Breast epithelium (tissue), 4 donors: ENCODE measurements at regions not wholly inside any gene's neighbourhood (a gene's known extent, or its start where the extent isn't known, plus 50 kb on each side); places are given as distances from the start of the nearest gene placed in this dataset.

Source experiments
- DNase-seq, 2 donors: peaks; one replicate each; pipeline ENCODE4 v3.0.0-alpha.2; 2019; ENCODE audit warnings: low spot score in 2 of 2
- H3K27ac ChIP-seq, 2 donors: fragments of 200-600 bp; sonication (generic) in 1 of 2; one replicate each; pipeline ENCODE4 v1.5.1; 2016 to 2019; ENCODE audit warnings: mild to moderate bottlenecking in 1 of 2
- H3K27me3 ChIP-seq, 2 donors: fragments of 200-600 bp; sonication (generic) in 1 of 2; one replicate each; pipeline versions ENCODE4 v1.5.1 to v1.6.0; 2017 to 2019; ENCODE audit warnings: control low read depth in 1 of 2, mild to moderate bottlenecking in 1 of 2
- H3K36me3 ChIP-seq: fragments of 200-600 bp; one replicate; pipeline ENCODE4 v1.5.1; 2019
- H3K4me1 ChIP-seq, 2 donors: fragments of 200-600 bp; sonication (generic); one replicate each; pipeline ENCODE4 v1.5.1; 2016 to 2019; ENCODE audit warnings: control low read depth in 1 of 2
- H3K4me3 ChIP-seq, 3 donors: fragments of 200-600 bp; sonication (generic); 1 replicate in 2 of 3; 2 replicates in 1 of 3; pipeline ENCODE4 v1.5.1; 2016 to 2019; ENCODE audit warnings: mild to moderate bottlenecking in 3 of 3, moderate library complexity in 2 of 3
- H3K9me3 ChIP-seq, 2 donors: fragments of 200-600 bp; sonication (generic) in 1 of 2; one replicate each; pipeline ENCODE4 v1.5.1; 2016 to 2019; ENCODE audit warnings: control low read depth in 1 of 2
- CTCF ChIP-seq, 3 donors: fragments of 450-650 bp; IDR thresholded peaks; one replicate each; pipeline ENCODE4 v1.5.1; 2016 to 2017; ENCODE audit warnings: antibody characterized with exemption in 3 of 3, mild to moderate bottlenecking in 3 of 3, moderate library complexity in 3 of 3
- POLR2A ChIP-seq: fragments of 450-650 bp; IDR thresholded peaks from one replicate; pipeline ENCODE4 v1.6.1; 2016; ENCODE audit warnings: antibody characterized with exemption, mild to moderate bottlenecking, moderate library complexity
- POLR2AphosphoS5 ChIP-seq, 3 donors: sonication (generic); formaldehyde crosslinking; IDR thresholded peaks; one replicate each; pipeline ENCODE4 v1.6.1; 2017; ENCODE audit warnings: antibody characterized with exemption in 3 of 3
- intact Hi-C: fragments of 100-400 bp; cut with DNase I; formaldehyde crosslinking; loops from one replicate; pipeline ENCODE4 v1.15.1; 2023; ENCODE audit warnings: low total_unique reads

DNA sequence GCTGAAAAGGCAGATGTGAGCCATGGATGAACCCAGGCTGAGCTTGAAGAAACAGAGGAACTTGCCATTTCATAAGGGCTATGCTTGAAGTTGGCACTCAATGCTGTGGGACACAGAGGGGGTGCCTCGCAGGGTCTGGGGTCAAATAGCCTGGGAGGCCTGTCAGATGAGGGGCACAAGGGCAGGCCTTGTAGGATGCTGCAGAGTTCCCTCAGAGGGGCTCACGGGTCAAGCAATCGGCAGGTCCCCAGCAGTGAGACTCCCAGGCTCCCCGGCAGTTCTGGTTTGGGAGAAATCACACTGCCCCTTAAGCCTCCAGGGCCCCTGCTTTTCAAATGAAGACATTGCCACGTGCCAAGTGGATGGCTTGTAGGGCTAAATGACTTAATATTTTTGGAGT lies 116.7 kb upstream of the GRIK3 start:
- no peaks in the 10 kb centered on the region for H3K9me3 ChIP-seq
- H3K27ac ChIP-seq = no peak overlapping the region
- no peak for DNase-seq
- H3K27me3 ChIP-seq = no peaks in the 10 kb centered on the region
- H3K36me3 ChIP-seq = no peaks in the 10 kb centered on the region
- H3K4me1 ChIP-seq = no peaks in the 10 kb centered on the region
- TF ChIP-seq CTCF (IDR thresholded peaks at IDR 0.05) (no peak), POLR2AphosphoS5 (IDR thresholded peaks at IDR 0.05) (no peak), POLR2A (no peak)
- no peak overlapping the region for H3K4me3 ChIP-seq
- intact Hi-C loops = no loop called here

DNA sequence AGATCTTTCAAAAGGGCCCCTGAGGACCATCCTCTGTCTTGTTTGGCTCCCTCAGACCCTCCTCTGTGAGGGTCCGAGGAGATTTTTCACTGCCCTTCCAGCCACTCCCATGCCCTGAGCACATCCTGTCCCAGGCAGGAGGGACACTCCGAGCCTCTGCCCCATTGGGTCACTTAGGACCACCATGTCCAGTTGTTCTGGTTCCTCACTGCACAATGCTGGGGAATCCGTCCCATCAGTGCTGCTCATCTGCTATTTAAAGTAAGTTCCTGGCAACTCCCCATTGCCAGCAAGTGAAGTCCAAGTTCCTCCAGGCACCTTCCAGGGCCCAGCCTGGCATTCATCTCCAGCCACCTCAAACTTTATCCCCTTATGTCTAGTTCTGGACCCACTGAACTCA lies 117.5 kb upstream of the GRIK3 start:
- intact Hi-C loops = no loop called here
- Histone ChIP-seq H3K36me3 (no peaks in the 10 kb centered on the region), H3K27ac (no peak overlapping the region), H3K4me3 (no peak overlapping the region), H3K27me3 (no peaks in the 10 kb centered on the region), H3K4me1 (no peaks in the 10 kb centered on the region), H3K9me3 (no peaks in the 10 kb centered on the region)
- no peak for DNase-seq
- no peak for TF ChIP-seq CTCF (IDR thresholded peaks at IDR 0.05)
- TF ChIP-seq POLR2AphosphoS5 (IDR thresholded peaks at IDR 0.05) = no peak
- no peak for TF ChIP-seq POLR2A

GRCh38 chr1:37152491-37152890 lies 118.2 kb upstream of the GRIK3 start:
- H3K36me3 ChIP-seq = no peaks in the 10 kb centered on the region

GRCh38 chr1:37153116-37154100 lies 119.1 kb upstream of the GRIK3 start:
- no peak for TF ChIP-seq CTCF (IDR thresholded peaks at IDR 0.05)
- no peak for TF ChIP-seq POLR2AphosphoS5 (IDR thresholded peaks at IDR 0.05)
- Histone ChIP-seq H3K9me3 (no peaks in the 10 kb centered on the region), H3K4me1 (no peaks in the 10 kb centered on the region), H3K36me3 (no peaks in the 10 kb centered on the region), H3K27me3 (no peaks in the 10 kb centered on the region), H3K27ac (no peak overlapping the region), H3K4me3 (no peak overlapping the region)
- no peak for DNase-seq
- intact Hi-C loops = no loop called here

More at GRCh38 chr1:37152491-37152890, 118.2 kb upstream of the GRIK3 start:
- H3K27ac ChIP-seq = no peak overlapping the region
- DNase-seq = no peak
- H3K27me3 ChIP-seq = no peaks in the 10 kb centered on the region
- H3K9me3 ChIP-seq = no peaks in the 10 kb centered on the region
- H3K4me1 ChIP-seq = no peaks in the 10 kb centered on the region
- intact Hi-C loops = no loop called here
- no peak overlapping the region for H3K4me3 ChIP-seq
- TF ChIP-seq CTCF (IDR thresholded peaks at IDR 0.05) (no peak), POLR2A (no peak), POLR2AphosphoS5 (IDR thresholded peaks at IDR 0.05) (no peak)

DNA sequence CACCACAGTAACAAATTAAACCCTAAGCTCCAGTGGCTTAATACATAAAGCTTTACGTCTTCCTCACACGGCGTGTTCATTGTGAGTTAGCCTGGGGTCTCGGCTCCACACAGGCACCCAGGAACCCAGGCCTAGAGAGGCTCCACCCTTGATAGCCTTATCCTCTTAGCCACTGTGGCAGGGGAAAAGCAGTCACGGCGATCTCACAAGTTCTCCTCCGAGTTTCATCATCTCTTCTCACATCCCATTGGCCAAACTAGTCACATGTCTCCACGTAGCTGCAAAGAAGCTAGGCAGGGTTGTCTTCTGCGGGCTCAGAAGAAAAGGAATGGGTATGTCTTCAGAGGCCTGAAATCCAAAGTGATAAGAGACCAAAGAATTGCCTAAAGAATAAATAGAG lies 122.3 kb upstream of the GRIK3 start:
- no peak for DNase-seq
- no peaks in the 10 kb centered on the region for H3K36me3 ChIP-seq
- no peak for TF ChIP-seq POLR2A
- no peak for TF ChIP-seq CTCF (IDR thresholded peaks at IDR 0.05)
- TF ChIP-seq POLR2AphosphoS5 (IDR thresholded peaks at IDR 0.05) = no peak
- no peak overlapping the region for H3K27ac ChIP-seq
- H3K4me1 ChIP-seq = no peaks in the 10 kb centered on the region
- no peaks in the 10 kb centered on the region for H3K27me3 ChIP-seq
- H3K4me3 ChIP-seq = no peak overlapping the region
- no peaks in the 10 kb centered on the region for H3K9me3 ChIP-seq
- intact Hi-C loops = no loop called here
